Testis (tissue), 2 donors: ENCODE measurements at regions not wholly inside any gene's neighbourhood (a gene's known extent, or its start where the extent isn't known, plus 50 kb on each side); places are given as distances from the start of the nearest gene placed in this dataset.

Source experiments
- POLR2A ChIP-seq: fragments of 450-650 bp; IDR thresholded peaks from one replicate; pipeline ENCODE4 v1.6.1; 2017; ENCODE audit warnings: antibody characterized with exemption, mild to moderate bottlenecking, moderate library complexity
- TF ChIP-seq, protein P1 (sequence below), 3 experiments: fragments of 450-650 bp in 2 of 3; fragments of 200-600 bp in 1 of 3; sonication (generic) in 1 of 3; IDR thresholded peaks; one replicate each; pipeline ENCODE4 v1.5.1; 2016 to 2019; ENCODE audit warnings: antibody characterized with exemption in 3 of 3, mild to moderate bottlenecking in 2 of 3, moderate library complexity in 1 of 3

DNA sequence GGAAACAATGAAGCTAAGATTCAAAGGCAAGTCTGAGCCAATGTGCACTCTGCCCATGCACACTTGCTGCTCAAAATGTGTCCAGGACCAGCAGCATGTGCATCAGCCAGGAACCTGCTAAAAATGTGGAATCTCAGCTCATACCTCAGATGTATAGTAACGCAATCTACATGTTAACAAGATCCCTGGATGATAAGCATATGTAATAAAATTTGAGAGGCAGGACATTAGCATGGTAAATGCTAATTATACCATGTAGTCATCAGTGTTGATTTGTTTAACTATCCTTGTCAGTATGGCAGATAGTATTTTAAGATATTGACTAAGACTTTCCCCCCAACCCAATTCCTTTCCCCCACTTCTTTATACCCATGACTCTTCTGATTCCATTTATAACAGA is 379.6 kb downstream of the TOX3 start:
- TF ChIP-seq, protein P1, sequence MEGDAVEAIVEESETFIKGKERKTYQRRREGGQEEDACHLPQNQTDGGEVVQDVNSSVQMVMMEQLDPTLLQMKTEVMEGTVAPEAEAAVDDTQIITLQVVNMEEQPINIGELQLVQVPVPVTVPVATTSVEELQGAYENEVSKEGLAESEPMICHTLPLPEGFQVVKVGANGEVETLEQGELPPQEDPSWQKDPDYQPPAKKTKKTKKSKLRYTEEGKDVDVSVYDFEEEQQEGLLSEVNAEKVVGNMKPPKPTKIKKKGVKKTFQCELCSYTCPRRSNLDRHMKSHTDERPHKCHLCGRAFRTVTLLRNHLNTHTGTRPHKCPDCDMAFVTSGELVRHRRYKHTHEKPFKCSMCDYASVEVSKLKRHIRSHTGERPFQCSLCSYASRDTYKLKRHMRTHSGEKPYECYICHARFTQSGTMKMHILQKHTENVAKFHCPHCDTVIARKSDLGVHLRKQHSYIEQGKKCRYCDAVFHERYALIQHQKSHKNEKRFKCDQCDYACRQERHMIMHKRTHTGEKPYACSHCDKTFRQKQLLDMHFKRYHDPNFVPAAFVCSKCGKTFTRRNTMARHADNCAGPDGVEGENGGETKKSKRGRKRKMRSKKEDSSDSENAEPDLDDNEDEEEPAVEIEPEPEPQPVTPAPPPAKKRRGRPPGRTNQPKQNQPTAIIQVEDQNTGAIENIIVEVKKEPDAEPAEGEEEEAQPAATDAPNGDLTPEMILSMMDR (IDR thresholded peaks at IDR 0.05), result no peak
- no peak for TF ChIP-seq POLR2A
